Islet of Langerhans (tissue), 1 donor: ENCODE measurements at regions not wholly inside any gene's neighbourhood (a gene's known extent, or its start where the extent isn't known, plus 50 kb on each side); places are given as distances from the start of the nearest gene placed in this dataset.

Source experiments
- FAIRE-seq: peaks from one replicate; lab custom pipeline; 2011; peaks lifted over from hg19 to GRCh38; lab: Jason Lieb, UNC

DNA sequence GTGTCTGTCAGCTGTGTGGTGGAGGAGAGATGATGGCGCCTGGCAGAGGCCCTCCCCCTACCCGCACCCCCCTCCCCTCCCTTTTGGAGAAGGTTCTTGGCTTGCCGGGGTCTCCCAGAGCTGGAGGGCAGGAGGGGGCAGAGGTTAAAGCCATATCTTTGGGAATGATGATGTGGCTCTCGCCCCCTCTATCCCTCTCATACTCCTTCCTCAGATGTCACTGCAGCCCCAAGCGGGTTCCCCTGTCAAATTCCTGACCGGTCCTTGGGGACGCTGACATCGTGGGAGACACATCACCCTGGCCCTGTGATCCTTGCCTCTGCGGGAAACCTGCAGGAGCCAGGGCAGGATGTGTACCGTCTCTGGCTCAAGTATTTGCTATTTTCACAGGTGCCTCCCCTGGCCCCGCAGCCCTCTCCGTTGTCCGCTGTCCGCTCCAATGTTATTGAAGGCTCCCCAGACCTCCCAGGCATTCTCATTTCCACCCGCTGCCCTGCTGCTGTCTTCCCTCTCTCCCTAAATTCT lies 109.5 kb downstream of the FOXD1 start:
- no peak for FAIRE-seq

DNA sequence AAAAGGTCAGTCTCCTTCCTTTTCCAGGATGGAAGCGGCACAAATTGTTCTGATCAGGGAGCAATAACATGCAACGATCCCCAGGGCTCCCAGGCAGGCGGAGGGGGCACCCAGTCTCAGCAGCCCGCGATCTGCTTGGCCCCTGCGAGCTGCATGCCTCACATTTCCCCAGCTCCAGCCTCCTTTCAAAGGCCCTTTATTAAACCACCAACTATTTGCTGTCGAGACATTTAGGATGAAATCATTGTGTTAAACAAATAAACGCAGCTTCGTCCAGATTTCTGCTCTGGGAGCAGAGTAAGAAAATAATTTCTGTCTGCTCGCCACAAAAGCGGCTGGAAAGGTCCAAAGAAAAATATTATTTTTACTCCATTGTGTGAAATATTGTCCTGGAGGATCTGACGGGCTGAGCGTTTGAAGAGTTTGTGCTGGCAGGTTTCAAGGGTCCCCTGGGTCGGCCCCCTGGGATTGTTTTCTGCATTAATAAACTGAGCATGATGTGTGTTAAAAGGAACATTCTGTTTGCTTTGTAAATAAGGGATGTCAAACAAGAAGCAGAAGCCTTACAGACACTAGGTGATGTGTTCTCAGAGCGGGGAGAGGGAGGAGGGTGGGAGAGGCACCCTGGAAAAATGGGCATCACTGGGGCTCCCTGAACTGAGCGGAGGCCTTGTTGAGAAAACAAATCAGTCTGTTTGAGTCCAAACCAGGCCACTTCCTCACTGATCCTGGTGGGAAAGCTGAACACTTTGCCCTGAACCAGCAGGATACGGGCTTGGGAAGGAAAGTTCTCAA lies 110.1 kb downstream of the FOXD1 start:
- no peak for FAIRE-seq

DNA sequence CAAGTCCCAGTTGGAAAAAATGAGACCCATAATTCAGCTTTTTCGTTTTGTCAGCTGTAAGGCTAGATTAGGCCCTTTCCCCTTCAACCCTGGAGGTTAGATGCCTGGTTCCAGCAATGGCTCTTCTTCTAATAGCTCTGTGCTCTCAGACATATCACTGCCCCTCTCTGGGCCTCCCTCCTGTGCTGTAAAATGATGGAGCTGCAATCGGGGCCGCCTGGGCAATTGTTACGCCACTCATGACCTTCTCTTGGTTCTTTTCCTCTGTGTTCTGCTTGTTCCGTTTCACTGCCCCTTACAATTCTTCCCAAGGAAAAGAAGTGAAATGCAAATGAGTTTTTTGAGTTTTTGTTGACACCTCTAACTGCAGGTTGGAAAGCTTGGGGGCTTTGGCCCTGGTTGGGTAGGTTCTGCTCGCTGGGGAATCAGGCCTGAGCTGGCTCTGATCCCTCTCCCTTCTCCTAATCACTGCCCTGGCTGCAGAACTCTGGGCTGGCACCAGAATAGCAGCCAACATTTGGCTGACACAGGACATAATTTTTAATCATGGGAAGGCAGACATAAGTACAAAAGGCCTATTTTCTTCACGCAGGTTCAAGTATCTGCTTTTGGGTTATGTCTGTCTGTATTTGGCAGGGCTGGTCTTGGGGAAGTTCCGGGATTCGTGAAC lies 110.9 kb downstream of the FOXD1 start:
- FAIRE-seq = no peak

DNA sequence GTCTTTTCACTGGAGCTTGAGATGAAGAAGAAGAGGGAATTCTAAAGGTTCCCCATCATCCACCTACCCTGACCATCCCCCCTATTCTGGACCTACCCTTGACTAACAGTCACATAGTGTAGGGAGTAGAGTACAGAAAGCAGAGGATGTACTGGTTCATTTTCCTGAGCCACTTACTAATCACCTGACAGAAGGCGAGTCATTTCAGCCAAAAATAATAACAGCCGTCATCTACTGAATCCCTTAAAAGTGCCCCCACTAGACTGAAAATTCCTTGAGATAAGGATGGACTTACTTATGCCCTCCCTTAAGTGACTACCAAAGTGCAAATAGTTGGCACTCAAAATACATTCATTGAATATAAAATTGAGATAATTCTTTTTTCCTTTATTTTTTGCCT lies 112.2 kb downstream of the FOXD1 start:
- no peak for FAIRE-seq

DNA sequence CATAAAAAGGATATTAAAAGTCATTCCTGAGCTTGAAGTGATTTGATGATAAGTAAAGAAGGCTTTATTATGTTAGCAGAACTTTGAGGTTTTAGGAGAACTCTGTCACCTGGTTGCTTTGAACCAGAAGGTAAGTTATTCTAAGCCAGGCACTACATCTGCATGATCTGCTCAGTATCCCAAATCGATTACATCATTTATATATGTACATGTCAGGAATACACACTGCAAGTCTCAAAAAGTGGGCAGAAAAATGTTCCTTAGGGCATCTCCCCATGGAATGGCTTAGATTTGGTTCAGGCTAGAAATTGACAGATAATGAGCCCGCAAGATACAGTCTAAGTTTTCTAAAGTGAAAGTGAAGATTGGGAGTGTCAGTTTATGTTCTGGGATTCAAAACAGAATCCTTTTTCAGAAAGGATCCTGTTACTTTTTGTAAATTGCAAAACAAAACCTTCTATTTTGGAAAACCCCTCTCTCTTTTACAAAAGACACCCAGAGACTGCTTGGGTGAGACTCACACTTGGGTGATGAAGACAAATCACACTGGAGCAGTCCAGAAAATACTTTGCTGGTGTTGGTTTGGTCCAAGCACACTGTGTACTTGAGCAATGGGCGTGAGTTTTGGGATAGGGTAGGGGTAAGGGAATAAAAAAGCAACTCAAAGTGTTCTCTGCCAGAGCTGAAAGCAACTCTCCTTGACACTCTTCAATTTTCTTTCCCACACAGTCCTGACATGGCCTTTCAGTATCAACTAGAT lies 114.5 kb downstream of the FOXD1 start:
- FAIRE-seq = no peak

DNA sequence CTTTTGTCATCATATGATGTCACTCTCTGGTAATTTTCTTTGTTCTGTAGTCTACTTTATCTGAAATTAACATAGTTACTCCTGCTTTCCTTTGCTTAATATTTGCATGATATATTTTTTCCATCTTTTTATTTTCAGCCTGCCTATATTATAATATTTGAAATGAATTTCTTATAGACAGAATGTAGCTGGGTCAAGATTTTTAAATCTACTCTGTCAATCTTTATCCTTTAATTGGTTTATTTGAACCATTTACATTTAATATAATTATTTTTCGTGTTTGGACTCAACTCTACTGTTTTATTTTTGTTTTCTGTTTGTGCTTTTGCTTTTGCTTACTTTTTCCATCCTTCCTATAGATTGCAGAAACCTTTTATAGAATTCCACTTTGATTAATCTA lies 118.0 kb downstream of the FOXD1 start:
- FAIRE-seq = no peak

DNA sequence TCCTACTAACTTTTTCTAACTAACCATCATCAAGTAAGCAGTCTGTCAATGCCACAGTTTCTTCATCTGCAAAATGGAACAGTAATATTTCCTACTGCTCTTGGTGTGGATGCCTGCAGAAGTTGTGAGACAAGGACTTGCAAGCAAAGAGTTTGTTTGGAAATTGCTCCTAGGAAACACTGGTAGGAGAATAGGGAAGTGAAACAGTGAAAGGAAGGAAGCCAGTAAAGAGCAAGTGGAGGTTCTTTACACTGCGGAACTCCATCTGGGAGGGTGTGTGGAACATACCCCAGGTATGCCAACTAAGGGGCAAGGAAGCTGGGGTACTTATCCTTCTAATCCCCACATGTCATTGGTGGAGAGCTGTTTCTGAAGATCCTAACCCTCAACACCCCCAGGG lies 119.9 kb downstream of the FOXD1 start:
- FAIRE-seq = no peak

DNA sequence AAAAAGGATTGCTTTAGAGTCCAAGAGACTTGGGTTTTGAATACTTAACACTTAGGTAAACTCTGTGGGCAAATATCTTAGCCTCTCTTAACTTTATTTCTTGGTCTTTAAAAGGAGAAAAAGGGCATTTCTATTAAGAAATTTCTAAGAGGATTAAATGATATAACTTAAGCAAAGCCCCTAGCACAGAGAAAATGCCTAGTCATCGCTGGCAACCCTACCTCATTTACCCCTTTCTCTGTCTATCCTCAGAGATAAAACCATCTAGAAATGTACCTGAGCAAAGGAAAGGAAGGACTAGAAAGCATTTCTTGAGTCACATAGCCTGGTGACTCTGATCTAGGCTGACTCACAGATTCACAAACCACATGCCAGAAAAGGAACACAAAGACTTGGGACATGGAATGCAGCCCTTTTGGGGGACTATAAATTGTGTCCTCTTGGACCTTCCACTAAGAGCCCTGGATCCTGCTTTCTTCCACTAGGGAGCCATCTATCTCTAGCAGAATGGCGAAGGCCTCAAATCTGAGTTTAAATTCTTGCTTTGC lies 120.6 kb downstream of the FOXD1 start:
- no peak for FAIRE-seq

DNA sequence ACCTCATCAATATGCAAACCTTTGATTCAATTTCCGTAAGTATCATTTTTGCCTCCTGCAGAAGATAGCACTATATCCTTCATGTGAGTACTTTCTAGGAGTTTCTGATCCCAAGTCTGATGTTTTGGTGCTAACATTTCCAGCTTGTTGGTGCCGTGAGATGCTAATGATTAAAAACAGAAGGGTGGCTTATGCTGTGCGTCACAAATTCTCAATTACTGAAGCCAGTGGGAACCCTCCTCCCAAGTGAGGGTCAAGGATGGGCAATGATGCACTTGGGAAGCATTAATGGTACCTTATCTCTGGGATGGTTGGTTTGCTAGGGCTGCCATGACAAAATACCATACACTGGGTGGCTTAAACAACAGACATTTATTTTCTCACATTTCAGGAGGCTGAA lies 123.0 kb downstream of the FOXD1 start:
- FAIRE-seq = no peak

DNA sequence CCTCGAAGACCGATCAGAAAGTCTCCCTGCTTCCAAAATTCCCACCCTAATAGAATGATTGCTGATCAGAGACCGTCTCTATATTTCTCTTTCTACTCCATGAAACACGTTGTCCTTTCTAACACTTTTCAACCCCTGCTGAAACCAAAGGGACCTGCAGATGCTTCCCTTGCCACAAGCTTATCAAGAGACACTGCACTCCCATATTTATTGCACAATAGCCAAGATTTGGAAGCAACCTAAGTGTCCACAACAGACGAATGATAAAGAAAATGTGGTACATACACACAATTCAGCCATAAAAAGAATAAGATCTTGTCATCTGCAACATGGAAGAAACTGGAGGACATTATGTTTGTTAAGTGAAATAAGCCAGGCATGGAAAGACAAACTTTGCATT lies 125.1 kb downstream of the FOXD1 start:
- FAIRE-seq = no peak

DNA sequence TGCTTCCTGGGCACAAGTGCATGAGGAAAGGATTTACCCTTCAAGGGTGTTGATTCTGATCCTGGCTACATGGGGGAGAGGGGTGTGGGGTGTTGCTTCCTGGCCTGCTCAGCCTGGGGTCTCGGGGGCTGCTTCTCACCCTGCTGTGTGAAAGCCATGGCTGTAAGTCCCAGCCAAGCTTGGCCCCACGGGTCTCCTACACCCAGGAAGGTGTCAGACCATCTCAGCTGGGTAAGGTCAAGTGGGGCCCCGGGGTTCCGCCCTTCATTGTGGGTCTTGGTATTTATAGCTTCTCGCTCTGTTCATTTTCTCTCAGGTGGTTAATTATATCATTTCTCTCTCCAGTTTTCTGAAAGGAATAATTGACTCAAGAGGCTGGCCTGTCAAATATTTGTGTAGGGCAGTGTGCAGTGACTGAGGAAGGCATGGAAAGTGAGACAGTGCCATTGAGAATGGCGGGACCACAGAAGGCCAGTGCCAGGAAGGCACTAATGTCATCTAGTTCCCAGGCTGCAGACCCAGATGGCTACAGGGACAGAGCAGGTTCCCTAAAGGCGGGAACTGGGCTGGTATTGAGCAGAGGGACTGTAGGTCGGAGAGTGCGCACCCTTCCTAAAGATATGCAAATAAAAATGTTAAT lies 126.0 kb downstream of the FOXD1 start:
- FAIRE-seq = no peak

DNA sequence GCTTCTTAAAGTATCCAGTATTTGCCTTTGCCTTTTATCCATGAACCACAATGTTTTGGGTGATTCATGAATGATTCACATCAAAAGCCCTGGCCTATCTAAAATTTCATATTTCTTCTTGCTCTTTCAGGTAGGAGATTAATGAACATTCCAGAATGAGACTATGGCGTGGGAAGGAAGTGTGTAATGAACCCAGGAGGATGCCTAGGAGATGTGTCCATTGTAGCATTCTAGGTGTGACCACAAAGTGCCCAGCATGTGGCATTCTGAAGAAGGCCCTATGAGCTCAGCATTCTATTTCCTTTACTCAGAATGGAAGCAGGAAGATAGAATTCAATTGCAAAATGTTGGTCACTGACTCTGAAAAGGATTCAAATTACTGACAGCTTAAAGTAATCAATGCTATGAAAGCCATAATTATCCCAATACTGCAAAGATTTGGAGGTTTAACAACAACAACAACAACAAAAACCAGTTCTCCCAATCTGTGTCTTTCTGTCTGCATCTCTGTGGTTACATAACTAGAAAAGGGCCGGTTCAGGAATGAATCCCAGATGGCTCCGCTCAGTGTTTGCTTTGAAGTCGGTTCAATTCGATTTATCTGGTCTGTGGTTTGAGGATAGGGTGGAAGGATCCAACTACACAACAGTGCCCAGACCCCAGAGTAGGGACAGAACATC lies 126.7 kb downstream of the FOXD1 start:
- FAIRE-seq = no peak

DNA sequence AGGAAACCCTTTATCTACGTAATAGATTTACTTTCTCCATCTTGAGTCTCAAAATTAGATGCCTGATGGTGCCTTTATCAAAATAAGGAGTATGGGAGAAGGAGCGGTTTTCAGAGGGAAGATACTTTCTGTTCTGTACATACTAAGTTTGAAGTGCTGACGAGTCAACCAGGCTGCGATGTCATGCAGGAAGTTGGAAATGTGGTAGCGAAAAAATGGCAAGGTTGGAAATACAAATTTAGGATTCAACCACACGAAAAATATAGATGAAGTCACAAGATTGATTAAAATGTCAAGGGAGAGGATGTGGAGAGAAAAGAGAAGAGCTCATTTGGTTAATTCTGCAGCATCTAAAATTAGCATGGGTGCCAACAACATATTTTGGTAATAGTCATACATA lies 129.5 kb downstream of the FOXD1 start:
- FAIRE-seq = no peak

DNA sequence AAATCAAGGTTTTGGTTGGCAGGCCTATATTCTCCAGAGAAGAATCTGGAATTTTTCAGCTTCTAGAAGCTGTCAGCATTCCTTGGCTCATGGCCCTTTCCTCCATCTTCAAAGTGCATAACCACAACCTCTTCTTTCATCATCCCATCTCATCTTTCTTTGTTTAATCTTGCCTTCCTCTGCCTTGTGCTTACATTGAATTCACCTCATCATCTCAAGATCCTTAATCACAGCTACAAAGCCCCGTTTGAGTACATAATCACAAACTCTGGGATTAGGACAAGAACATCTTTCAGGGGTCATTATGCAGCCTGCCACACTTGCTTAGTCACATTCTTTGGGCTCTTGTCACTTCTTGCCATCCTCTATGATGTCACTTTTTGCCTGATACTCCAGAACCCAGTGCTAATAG lies 130.3 kb downstream of the FOXD1 start:
- FAIRE-seq = no peak

DNA sequence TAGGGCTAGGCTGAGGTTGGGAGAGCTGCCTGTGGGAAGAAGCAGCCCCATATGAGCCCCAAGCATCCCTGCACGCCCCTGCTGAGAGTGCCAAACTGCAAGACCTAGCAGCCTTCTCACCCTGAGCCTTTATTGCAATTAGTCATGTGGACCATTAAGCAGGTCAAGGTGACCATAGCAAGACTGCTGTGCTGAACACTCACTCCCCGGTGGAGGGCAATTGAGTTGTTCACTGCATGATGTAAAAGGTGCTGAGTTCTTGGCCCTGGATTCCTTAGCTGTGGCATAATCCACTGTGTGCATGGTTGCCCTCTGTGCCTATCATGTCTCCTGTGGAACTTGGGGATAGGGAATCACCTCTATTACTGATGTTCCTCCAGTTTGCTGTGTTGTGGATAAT lies 131.1 kb downstream of the FOXD1 start:
- no peak for FAIRE-seq

DNA sequence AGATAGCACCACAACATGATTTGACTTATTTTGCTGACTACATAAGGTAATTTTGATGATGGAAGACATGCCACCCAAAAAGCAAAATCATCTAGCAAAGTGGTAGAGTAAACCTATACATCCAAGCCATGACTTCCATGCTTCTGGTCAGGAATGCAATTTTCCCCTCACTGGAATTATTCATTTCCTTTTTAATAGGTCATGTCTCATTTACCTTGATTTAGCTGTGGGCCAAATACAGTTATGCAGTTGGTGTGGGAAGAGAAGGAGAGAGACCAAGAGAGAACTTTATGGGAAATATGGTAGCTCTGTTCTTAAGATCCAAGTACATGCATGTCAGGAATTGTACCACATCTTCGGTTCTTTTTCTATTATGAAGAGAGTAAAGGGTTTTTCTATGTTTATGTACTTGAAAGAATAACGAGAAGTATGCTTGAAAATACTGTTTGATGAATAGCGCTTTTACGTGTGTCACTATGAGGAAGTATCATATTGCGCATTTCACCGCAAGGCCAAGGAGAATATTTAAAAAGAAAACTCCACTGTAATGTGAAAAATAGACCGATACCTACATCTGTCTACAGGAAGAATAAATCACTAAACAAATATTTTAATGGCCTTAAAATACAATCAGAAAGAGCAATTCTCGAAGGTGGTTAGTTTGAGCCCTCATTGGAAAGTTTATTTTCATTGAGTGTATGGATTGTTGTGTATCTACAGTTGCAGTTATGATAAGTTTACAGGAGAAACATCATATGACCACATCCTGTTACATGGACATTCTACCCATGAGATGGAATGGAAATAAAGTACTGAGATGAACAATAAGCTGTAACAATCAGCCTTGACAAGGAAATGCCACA lies 134.0 kb downstream of the FOXD1 start:
- FAIRE-seq = no peak

DNA sequence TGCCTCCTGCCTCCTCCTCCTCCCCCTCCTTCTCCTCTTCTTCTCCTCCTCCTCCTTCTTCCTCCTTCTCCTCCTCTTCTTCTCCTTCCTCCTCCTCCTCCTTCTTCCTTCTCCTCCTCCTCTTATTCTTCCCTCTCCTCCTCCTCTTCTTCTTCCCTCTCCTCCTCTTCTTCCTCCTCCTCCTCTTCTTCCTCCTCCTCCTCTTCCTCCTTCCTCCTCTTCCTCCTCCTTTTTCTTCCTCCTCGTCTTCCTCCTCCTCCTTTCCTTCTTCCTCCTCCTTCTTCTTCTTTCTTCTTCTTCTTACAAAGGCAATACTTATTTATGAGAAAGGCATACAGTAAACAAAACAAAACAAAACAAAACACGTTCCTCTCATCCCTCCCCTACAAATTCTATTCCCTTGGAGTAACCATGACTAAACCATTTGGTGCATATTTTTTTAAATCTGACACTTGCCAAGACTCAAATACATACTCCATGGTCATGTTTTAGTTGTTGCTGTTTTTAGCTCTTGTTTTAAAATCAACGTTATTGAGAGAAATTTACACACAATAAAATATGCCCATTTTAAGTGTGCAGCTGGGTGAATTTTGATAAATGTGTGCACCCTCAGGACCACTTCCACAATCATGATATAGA lies 135.6 kb downstream of the FOXD1 start:
- FAIRE-seq = no peak

DNA sequence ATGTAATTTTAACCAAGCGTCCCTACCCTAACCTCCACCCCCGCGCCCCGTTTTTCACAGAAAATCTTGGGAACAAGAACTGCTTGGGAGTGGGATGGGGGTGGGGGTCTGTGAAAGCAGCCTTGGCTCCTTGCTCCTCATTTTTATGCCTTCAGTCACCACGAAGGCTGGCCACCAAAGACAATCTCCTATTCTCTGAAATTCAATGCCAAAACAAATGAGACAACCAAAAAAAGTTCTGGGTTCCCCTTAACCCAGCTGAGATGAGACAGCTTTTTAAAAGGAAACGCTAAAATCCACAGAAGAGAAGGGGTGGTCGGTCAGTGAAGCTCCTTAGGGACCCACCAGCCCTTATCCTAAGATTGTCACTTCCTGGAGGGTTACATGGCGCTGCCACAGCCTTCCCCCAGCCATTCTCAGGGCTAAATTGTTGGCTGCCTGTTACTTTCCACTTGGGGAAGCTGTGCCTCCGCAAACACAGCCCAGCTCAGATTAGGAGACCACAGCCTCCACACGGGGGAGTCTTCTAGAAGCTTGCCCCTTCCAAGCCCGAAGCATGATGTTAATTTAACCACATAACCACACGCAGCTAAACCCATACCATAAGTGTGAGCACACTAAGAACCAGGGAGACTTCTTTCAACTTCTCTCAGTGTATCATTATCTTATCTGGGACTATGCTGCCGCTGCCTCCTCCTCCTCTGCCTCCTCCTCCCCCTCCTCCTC lies 136.3 kb downstream of the FOXD1 start:
- no peak for FAIRE-seq

DNA sequence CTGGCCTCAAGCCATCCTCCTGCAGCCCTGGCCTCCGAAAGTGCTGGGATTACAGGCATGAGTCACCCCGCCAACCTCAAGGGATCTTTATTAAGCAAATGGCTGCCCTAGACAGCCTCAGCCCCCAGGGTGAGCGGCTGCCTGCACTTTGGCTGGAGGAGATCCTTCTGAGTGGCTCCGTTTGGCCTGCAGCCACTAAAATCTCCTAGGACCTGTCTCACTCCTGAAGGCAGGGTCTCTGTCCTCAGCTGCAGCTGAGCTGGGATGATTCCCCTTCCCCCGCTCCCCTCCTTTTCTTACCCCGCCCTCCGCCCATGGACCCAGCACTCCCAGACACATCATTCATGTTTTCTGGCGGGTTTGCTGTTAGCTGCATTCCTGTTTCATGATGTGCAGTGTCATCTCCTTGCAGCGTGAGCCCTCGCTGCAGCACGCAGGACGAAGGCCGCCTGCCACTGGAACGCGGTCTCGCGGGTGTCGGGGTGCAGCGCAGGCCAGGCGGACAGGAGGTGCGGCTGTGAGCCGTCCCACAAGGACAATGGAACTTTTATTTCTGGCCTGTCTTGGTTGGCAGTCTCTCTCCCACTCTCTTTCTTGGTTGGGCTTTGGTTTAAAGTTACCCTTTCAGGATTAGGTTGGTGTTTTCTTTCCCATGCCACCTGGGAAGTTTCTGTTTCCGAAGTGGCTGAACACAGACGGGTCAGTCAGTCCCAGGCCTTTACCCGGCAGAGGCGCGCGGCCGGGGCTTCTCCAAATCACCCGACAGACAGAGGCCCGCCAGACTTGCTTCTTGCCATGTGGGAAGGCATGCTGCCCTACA lies 137.1 kb downstream of the FOXD1 start:
- no peak for FAIRE-seq
